DND-41 (cell line): ENCODE measurements at regions not wholly inside any gene's neighbourhood (a gene's known extent, or its start where the extent isn't known, plus 50 kb on each side); places are given as distances from the start of the nearest gene placed in this dataset.
"Not testable (repeated sequence)": the region's sequence is repeated elsewhere in the genome, so short reads cannot be mapped to it uniquely, and the experiment has no call there.

ENCODE experiments used
- EZH2 ChIP-seq: IDR thresholded peaks from 3 replicates; pipeline ENCODE4 v1.6.1; 2012; ENCODE audit warnings: borderline replicate concordance, low read depth, mild to moderate bottlenecking, moderate library complexity, low read length, inconsistent platforms; ENCODE audit not compliant: severe bottlenecking
- TF ChIP-seq, protein P1 (sequence below): IDR thresholded peaks from 2 replicates; pipeline ENCODE4 v1.5.1; 2012; ENCODE audit warnings: borderline replicate concordance, low read length, moderate library complexity, mild to moderate bottlenecking; ENCODE audit not compliant: poor library complexity, severe bottlenecking; ENCODE audit errors: extremely low read depth

DNA sequence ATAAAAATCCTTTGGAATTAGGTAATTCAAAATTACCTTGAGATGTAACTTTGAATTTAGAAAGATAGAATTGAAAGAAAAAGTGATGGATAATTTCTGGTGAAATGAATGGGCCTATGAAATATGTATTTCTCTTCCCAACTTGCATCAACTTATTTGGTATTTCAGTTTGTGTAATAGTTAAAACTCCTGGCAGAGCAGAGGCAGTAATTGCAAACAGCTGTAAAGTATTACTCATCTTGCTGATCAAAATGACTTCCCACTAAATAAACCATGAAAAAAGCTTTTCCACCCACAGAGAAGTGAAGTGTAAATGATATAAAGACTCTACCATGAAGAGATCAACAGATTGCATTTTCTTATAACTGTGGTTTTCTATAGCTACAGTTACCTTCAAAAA, 201.0 kb downstream of the POTED start:
- not testable (repeated sequence) for TF ChIP-seq EZH2
- TF ChIP-seq, protein P1, sequence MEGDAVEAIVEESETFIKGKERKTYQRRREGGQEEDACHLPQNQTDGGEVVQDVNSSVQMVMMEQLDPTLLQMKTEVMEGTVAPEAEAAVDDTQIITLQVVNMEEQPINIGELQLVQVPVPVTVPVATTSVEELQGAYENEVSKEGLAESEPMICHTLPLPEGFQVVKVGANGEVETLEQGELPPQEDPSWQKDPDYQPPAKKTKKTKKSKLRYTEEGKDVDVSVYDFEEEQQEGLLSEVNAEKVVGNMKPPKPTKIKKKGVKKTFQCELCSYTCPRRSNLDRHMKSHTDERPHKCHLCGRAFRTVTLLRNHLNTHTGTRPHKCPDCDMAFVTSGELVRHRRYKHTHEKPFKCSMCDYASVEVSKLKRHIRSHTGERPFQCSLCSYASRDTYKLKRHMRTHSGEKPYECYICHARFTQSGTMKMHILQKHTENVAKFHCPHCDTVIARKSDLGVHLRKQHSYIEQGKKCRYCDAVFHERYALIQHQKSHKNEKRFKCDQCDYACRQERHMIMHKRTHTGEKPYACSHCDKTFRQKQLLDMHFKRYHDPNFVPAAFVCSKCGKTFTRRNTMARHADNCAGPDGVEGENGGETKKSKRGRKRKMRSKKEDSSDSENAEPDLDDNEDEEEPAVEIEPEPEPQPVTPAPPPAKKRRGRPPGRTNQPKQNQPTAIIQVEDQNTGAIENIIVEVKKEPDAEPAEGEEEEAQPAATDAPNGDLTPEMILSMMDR, result not testable (repeated sequence)
